ENCODE measurements at regions not wholly inside any gene's neighbourhood (a gene's known extent, or its start where the extent isn't known, plus 50 kb on each side); places are given as distances from the start of the nearest gene placed in this dataset.

GRCh38 chr14:22268875-22269274, 320.1 kb downstream of the DAD1 start:
- no peak for TF ChIP-seq CTCF (IDR thresholded peaks at IDR 0.05; ENCODE audit: low read depth, low read length, poor library complexity, severe bottlenecking)
- no peak for TF ChIP-seq EZH2phosphoT487 (IDR thresholded peaks at IDR 0.05; ENCODE audit: borderline replicate concordance, low read length)

All from DOHH2 (cell line).